GM23338 (cell line): ENCODE measurements at regions not wholly inside any gene's neighbourhood (a gene's known extent, or its start where the extent isn't known, plus 50 kb on each side); places are given as distances from the start of the nearest gene placed in this dataset.

Experiments
- ATAC-seq: fragments of 200-7000 bp; cut with Tn5 transposase; 3 replicates; pipeline ENCODE4 v1.9.1; 2020
- DNase-seq: peaks from one replicate; pipeline ENCODE4 v3.0.0-alpha.2; 2015; ENCODE audit warnings: low spot score
- H2AFZ ChIP-seq: fragments of 200-600 bp; sonication (generic); 2 replicates; pipeline ENCODE4 v1.8.0; 2016; ENCODE audit warnings: antibody characterized with exemption, mild to moderate bottlenecking, moderate library complexity
- H3F3A ChIP-seq: fragments of 200-600 bp; sonication (generic); replicated peaks from 2 replicates; pipeline ENCODE4 v1.8.0; 2017; ENCODE audit warnings: antibody characterized with exemption, mixed run types, low read depth
- H3K27ac ChIP-seq: fragments of 200-600 bp; sonication (generic); 2 replicates; pipeline ENCODE4 v1.6.1; 2016; ENCODE audit warnings: low read depth
- H3K27me3 ChIP-seq: fragments of 200-600 bp; sonication (generic); 2 replicates; pipeline ENCODE4 v1.8.0; 2016; ENCODE audit warnings: mild to moderate bottlenecking, mixed run types, moderate library complexity; ENCODE audit not compliant: insufficient read depth
- H3K36me3 ChIP-seq: fragments of 200-600 bp; sonication (generic); 2 replicates; pipeline ENCODE4 v1.8.0; 2016; ENCODE audit warnings: mild to moderate bottlenecking; ENCODE audit not compliant: insufficient read depth
- H3K4me1 ChIP-seq: fragments of 200-600 bp; sonication (generic); 2 replicates; pipeline ENCODE4 v1.8.0; 2016; ENCODE audit warnings: mild to moderate bottlenecking, moderate library complexity; ENCODE audit not compliant: insufficient read depth
- H3K4me2 ChIP-seq: fragments of 200-600 bp; sonication (generic); 2 replicates; pipeline ENCODE4 v1.7.1; 2017; ENCODE audit warnings: mixed run types
- H3K4me3 ChIP-seq: fragments of 200-600 bp; sonication (generic); 2 replicates; pipeline ENCODE4 v1.6.1; 2016; ENCODE audit warnings: mixed run types
- H3K79me2 ChIP-seq: fragments of 200-600 bp; sonication (generic); replicated peaks from 2 replicates; pipeline ENCODE4 v1.8.0; 2017; ENCODE audit warnings: mild to moderate bottlenecking; ENCODE audit not compliant: insufficient read depth
- H3K9me2 ChIP-seq: fragments of 200-600 bp; sonication (generic); 2 replicates; pipeline ENCODE4 v1.8.0; 2017; ENCODE audit not compliant: insufficient read depth
- H4K20me1 ChIP-seq: fragments of 200-600 bp; sonication (generic); replicated peaks from 2 replicates; pipeline ENCODE4 v1.8.0; 2017; ENCODE audit warnings: mild to moderate bottlenecking; ENCODE audit not compliant: insufficient read depth
- H3K27ac Mint-ChIP-seq: 2 replicates; pipeline ENCODE4 v1.8.0; 2020; ENCODE audit warnings: inconsistent platforms, mild to moderate bottlenecking, moderate library complexity, mixed read lengths
- H3K27me3 Mint-ChIP-seq: 3 replicates; pipeline ENCODE4 v1.8.0; 2022; ENCODE audit warnings: low read depth, mild to moderate bottlenecking, moderate library complexity, mixed read lengths, inconsistent platforms; ENCODE audit not compliant: insufficient read depth, poor library complexity
- H3K36me3 Mint-ChIP-seq: 3 replicates; pipeline ENCODE4 v1.8.0; 2021; ENCODE audit warnings: low read depth, mild to moderate bottlenecking, inconsistent platforms, moderate library complexity, mixed read lengths
- H3K4me1 Mint-ChIP-seq: 3 replicates; pipeline ENCODE4 v1.8.0; 2020; ENCODE audit warnings: mild to moderate bottlenecking, inconsistent platforms, mixed read lengths
- H3K4me3 Mint-ChIP-seq: 3 replicates; pipeline ENCODE4 v1.8.0; 2021; ENCODE audit warnings: moderate library complexity, mild to moderate bottlenecking, inconsistent platforms, mixed read lengths
- H3K9me3 Mint-ChIP-seq: 3 replicates; pipeline ENCODE4 v1.8.0; 2020; ENCODE audit warnings: moderate library complexity, mild to moderate bottlenecking, inconsistent platforms, mixed read lengths
- CREB1 ChIP-seq: fragments of 250-450 bp; sonication (Bioruptor Pico); IDR thresholded peaks from 2 replicates; pipeline ENCODE4 v1.5.0; 2020; ENCODE audit warnings: low read depth, mild to moderate bottlenecking, moderate library complexity
- CTCF ChIP-seq, 2 experiments: fragments of 200-600 bp in 1 of 2; sonication (generic) in 1 of 2; conservative IDR thresholded peaks; 2 replicates each; pipeline versions ENCODE4 v1.5.1 to v1.6.1; 2016 to 2017; ENCODE audit warnings: antibody characterized with exemption in 2 of 2, low read depth in 2 of 2, mild to moderate bottlenecking in 2 of 2, moderate library complexity in 1 of 2
- ETS1 ChIP-seq: IDR thresholded peaks from 2 replicates; pipeline ENCODE4 v1.6.1; 2016; ENCODE audit warnings: antibody characterized with exemption
- EZH2 ChIP-seq: fragments of 200-600 bp; sonication (generic); IDR thresholded peaks from one replicate; pipeline ENCODE4 v1.8.0; 2017; ENCODE audit warnings: antibody characterized with exemption, mild to moderate bottlenecking, low read depth; ENCODE audit not compliant: unreplicated experiment
- EZH2phosphoT487 ChIP-seq: fragments of 200-600 bp; sonication (generic); IDR thresholded peaks from one replicate; pipeline ENCODE4 v1.8.1; 2018; ENCODE audit warnings: antibody characterized with exemption; ENCODE audit not compliant: unreplicated experiment
- JUNB ChIP-seq: IDR thresholded peaks from one replicate; pipeline ENCODE4 v1.6.1; 2016; ENCODE audit warnings: antibody characterized with exemption; ENCODE audit not compliant: unreplicated experiment
- NANOG ChIP-seq: IDR thresholded peaks from 2 replicates; pipeline ENCODE4 v1.6.1; 2016; ENCODE audit warnings: antibody characterized with exemption, borderline replicate concordance
- POLR2AphosphoS5 ChIP-seq: IDR thresholded peaks from 2 replicates; pipeline ENCODE4 v1.6.1; 2016; ENCODE audit warnings: antibody characterized with exemption, low read depth
- REST ChIP-seq: IDR thresholded peaks from one replicate; pipeline ENCODE4 v1.6.1; 2018; ENCODE audit warnings: antibody characterized with exemption; ENCODE audit not compliant: unreplicated experiment
- STAT1 ChIP-seq: IDR thresholded peaks from one replicate; pipeline ENCODE4 v1.6.1; 2016; ENCODE audit warnings: antibody characterized with exemption; ENCODE audit not compliant: unreplicated experiment
- ZNF114 ChIP-seq: fragments of 250-450 bp; sonication (Bioruptor Pico); IDR thresholded peaks from 2 replicates; pipeline ENCODE4 v1.5.0; 2020; ENCODE audit warnings: mild to moderate bottlenecking, moderate library complexity
- ZNF331 ChIP-seq: fragments of 250-450 bp; sonication (Bioruptor Pico); IDR thresholded peaks from 2 replicates; pipeline ENCODE4 v1.5.0; 2020; ENCODE audit warnings: low read depth, mild to moderate bottlenecking, moderate library complexity
- ZNF462 ChIP-seq: fragments of 250-450 bp; sonication (Bioruptor Pico); IDR thresholded peaks from 2 replicates; pipeline ENCODE4 v1.5.0; 2020; ENCODE audit warnings: mild to moderate bottlenecking, moderate library complexity

- DNase-seq (no peak), ATAC-seq (no peak)
- Histone ChIP-seq H4K20me1 (no peaks in the 10 kb centered on the region), H3K27me3 (no peaks in the 10 kb centered on the region), H3K4me1 (no peaks in the 10 kb centered on the region), H3K4me2 (no peak overlapping the region), H3F3A (no peaks in the 10 kb centered on the region), H3K4me3 (no peak overlapping the region), H2AFZ (no peak overlapping the region), H3K36me3 (no peaks in the 10 kb centered on the region), H3K79me2 (no peaks in the 10 kb centered on the region), H3K9me2 (no peaks in the 10 kb centered on the region), H3K27ac (no peak overlapping the region)
- H3K4me3 Mint-ChIP-seq: no peak overlapping the region
- TF ChIP-seq CTCF (conservative IDR thresholded peaks at IDR 0.05; ENCODE audit: low read depth in 2 of 2) (no peak), ZNF114 (CRISPR knock-in tag) (no peak), STAT1 (no peak), JUNB (no peak), CREB1 (no peak), POLR2AphosphoS5 (no peak), REST (no peak), ETS1 (no peak), EZH2phosphoT487 (no peak), EZH2 (no peak), NANOG (no peak), ZNF331 (CRISPR knock-in tag) (no peak), ZNF462 (CRISPR knock-in tag) (no peak)
- H3K9me3 Mint-ChIP-seq: no peaks in the 10 kb centered on the region
- peaks cover 6% of the 10 kb centered on the region for H3K27me3 Mint-ChIP-seq
- no peaks in the 10 kb centered on the region for H3K36me3 Mint-ChIP-seq
- no peaks in the 10 kb centered on the region; the same call in 2 of the 3 replicates for H3K4me1 Mint-ChIP-seq
- no peak overlapping the region for H3K27ac Mint-ChIP-seq
Measured at GRCh38 chr17:14489986-14490385, 189.1 kb downstream of the HS3ST3B1 start.
